ENCODE measurements at regions not wholly inside any gene's neighbourhood (a gene's known extent, or its start where the extent isn't known, plus 50 kb on each side); places are given as distances from the start of the nearest gene placed in this dataset.

GRCh38 chr10:56269181-56269580, 91.9 kb downstream of the ZWINT start:
- WGBS, 3 donors = 8 to 19% (median 15%) methylated on average over 1 of the region's 1 CpG
- Histone ChIP-seq H3K36me3 (no peaks in the 10 kb centered on the region), H3K27ac (no peak overlapping the region), H3K27me3 (no peaks in the 10 kb centered on the region), H3K9me3 (no peaks in the 10 kb centered on the region), H3K4me1 (ENCODE audit: insufficient read depth) (no peaks in the 10 kb centered on the region), H3K4me3 (no peak overlapping the region)
- DNase-seq = no peak
- intact Hi-C loops (cut with DNase I) = no loop called here
- no peak for TF ChIP-seq CTCF (IDR thresholded peaks at IDR 0.05)
- TF ChIP-seq POLR2A (IDR thresholded peaks at IDR 0.05) = no peak
- no peak for TF ChIP-seq EP300 (IDR thresholded peaks at IDR 0.05)

- WGBS, 3 donors = 86 to 93% (median 89%) methylated on average over 1 of the region's 1 CpG
- H3K4me1 ChIP-seq (ENCODE audit: insufficient read depth) = no peaks in the 10 kb centered on the region
- no peak overlapping the region for H3K27ac ChIP-seq
- H3K36me3 ChIP-seq = no peaks in the 10 kb centered on the region
- no peak for DNase-seq
- intact Hi-C loops (cut with DNase I) = no loop called here
- H3K9me3 ChIP-seq = no peaks in the 10 kb centered on the region
- H3K4me3 ChIP-seq = no peak overlapping the region
- no peak for TF ChIP-seq EP300 (IDR thresholded peaks at IDR 0.05)
- no peak for TF ChIP-seq CTCF (IDR thresholded peaks at IDR 0.05)
- no peak for TF ChIP-seq POLR2A (IDR thresholded peaks at IDR 0.05)
- no peaks in the 10 kb centered on the region for H3K27me3 ChIP-seq
These were observed 94.9 kb downstream of the ZWINT start for GRCh38 chr10:56266120-56266519.

GRCh38 chr10:56258991-56259390, 102.1 kb downstream of the ZWINT start:
- Histone ChIP-seq H3K9me3 (no peaks in the 10 kb centered on the region), H3K27ac (no peak overlapping the region), H3K4me1 (ENCODE audit: insufficient read depth) (no peaks in the 10 kb centered on the region), H3K4me3 (no peak overlapping the region), H3K27me3 (no peaks in the 10 kb centered on the region), H3K36me3 (no peaks in the 10 kb centered on the region)
- no peak for DNase-seq
- TF ChIP-seq CTCF (IDR thresholded peaks at IDR 0.05) = no peak
- TF ChIP-seq POLR2A (IDR thresholded peaks at IDR 0.05) = no peak
- TF ChIP-seq EP300 (IDR thresholded peaks at IDR 0.05) = no peak
- intact Hi-C loops (cut with DNase I) = no loop called here

- H3K9me3 ChIP-seq = no peaks in the 10 kb centered on the region
- H3K27ac ChIP-seq = no peak overlapping the region
- H3K4me1 ChIP-seq (ENCODE audit: insufficient read depth) = no peaks in the 10 kb centered on the region
- no peak for DNase-seq
- 61 to 74% (median 64%) methylated on average over 2 of the region's 2 CpGs for WGBS, 3 donors
- TF ChIP-seq POLR2A (IDR thresholded peaks at IDR 0.05) (no peak), EP300 (IDR thresholded peaks at IDR 0.05) (no peak), CTCF (IDR thresholded peaks at IDR 0.05) (no peak)
- H3K36me3 ChIP-seq = no peaks in the 10 kb centered on the region
- intact Hi-C loops (cut with DNase I) = no loop called here
- no peak overlapping the region for H3K4me3 ChIP-seq
- H3K27me3 ChIP-seq = no peaks in the 10 kb centered on the region
These were observed 102.7 kb downstream of the ZWINT start for GRCh38 chr10:56258378-56258777.

- 87 to 93% (median 88%) methylated on average over 7 to 8 of the region's 8 CpGs for WGBS, 3 donors
- H3K36me3 ChIP-seq = no peaks in the 10 kb centered on the region
- DNase-seq = no peak
- H3K9me3 ChIP-seq = no peaks in the 10 kb centered on the region
- intact Hi-C loops (cut with DNase I) = no loop called here
- no peaks in the 10 kb centered on the region for H3K27me3 ChIP-seq
- H3K4me3 ChIP-seq = no peak overlapping the region
- H3K4me1 ChIP-seq (ENCODE audit: insufficient read depth) = no peaks in the 10 kb centered on the region
- H3K27ac ChIP-seq = no peak overlapping the region
- TF ChIP-seq POLR2A (IDR thresholded peaks at IDR 0.05) (no peak), EP300 (IDR thresholded peaks at IDR 0.05) (no peak), CTCF (IDR thresholded peaks at IDR 0.05) (no peak)
These were observed 105.8 kb downstream of the ZWINT start for GRCh38 chr10:56255298-56255697.

All from ovary (tissue), 7 donors.